OCI-LY7 (cell line): ENCODE measurements at regions not wholly inside any gene's neighbourhood (a gene's known extent, or its start where the extent isn't known, plus 50 kb on each side); places are given as distances from the start of the nearest gene placed in this dataset.

ENCODE experiments used
- BruUV-seq: library from RNA; stranded (reverse); fragments of 400-500 nt; replicated peaks from 2 replicates; lab custom pipeline; 2021; lab: Mats Ljungman, UMichigan
- CTCF ChIA-PET: fragments of 300-600 bp; sonication (Branson Sonifier 250); formaldehyde crosslinking; loops from one replicate; lab custom pipeline; 2022; ENCODE audit warnings: antibody characterized with exemption; ENCODE audit not compliant: unreplicated experiment; lab: Charles Lee
- POLR2A ChIA-PET: fragments of 300-600 bp; sonication (Branson Sonifier 250); formaldehyde crosslinking; loops from one replicate; lab custom pipeline; 2022; ENCODE audit warnings: antibody characterized with exemption; lab: Charles Lee
- DNase-seq: peaks from one replicate; pipeline ENCODE4 v3.0.0-alpha.2; 2015; ENCODE audit warnings: low spot score
- H2AFZ ChIP-seq: fragments of 200-600 bp; sonication (generic), shearing (Covaris generic); 2 replicates; pipeline ENCODE4 v1.6.1; 2014; ENCODE audit warnings: mild to moderate bottlenecking, antibody characterized with exemption, low read length, moderate library complexity
- H3K27ac ChIP-seq: fragments of 200-600 bp; sonication (generic); 2 replicates; pipeline ENCODE4 v1.5.1; 2014; ENCODE audit warnings: mixed run types, low read depth, mild to moderate bottlenecking, moderate library complexity, low read length, inconsistent platforms; ENCODE audit not compliant: poor library complexity, severe bottlenecking
- H3K36me3 ChIP-seq: fragments of 200-600 bp; sonication (generic); 2 replicates; pipeline ENCODE4 v1.6.1; 2014; ENCODE audit warnings: mild to moderate bottlenecking, antibody characterized with exemption, low read length, moderate library complexity, mixed read lengths; ENCODE audit not compliant: insufficient read depth
- H3K4me1 ChIP-seq: fragments of 200-600 bp; sonication (generic); 2 replicates; pipeline ENCODE4 v1.5.1; 2014; ENCODE audit warnings: mild to moderate bottlenecking, low read length; ENCODE audit not compliant: insufficient read depth, poor library complexity, severe bottlenecking
- H3K4me2 ChIP-seq: fragments of 200-600 bp; sonication (generic); 2 replicates; pipeline ENCODE4 v1.6.1; 2014; ENCODE audit warnings: mild to moderate bottlenecking, low read length
- H3K4me3 ChIP-seq: fragments of 200-600 bp; sonication (generic); 2 replicates; pipeline ENCODE4 v1.5.1; 2014; ENCODE audit warnings: mild to moderate bottlenecking, low read depth, low read length; ENCODE audit not compliant: poor library complexity, severe bottlenecking
- H3K79me2 ChIP-seq: fragments of 200-600 bp; sonication (generic); 2 replicates; pipeline ENCODE4 v1.6.1; 2016; ENCODE audit warnings: low read depth, mild to moderate bottlenecking, low read length, moderate library complexity, mixed read lengths; ENCODE audit not compliant: insufficient read depth
- H3K9me2 ChIP-seq: fragments of 200-600 bp; sonication (generic); 2 replicates; pipeline ENCODE4 v1.6.1; 2016; ENCODE audit warnings: mild to moderate bottlenecking, low read length, mixed read lengths; ENCODE audit not compliant: insufficient read depth
- H3K9me3 ChIP-seq: fragments of 200-600 bp; sonication (generic); 2 replicates; pipeline ENCODE4 v1.6.1; 2014; ENCODE audit warnings: mild to moderate bottlenecking, mixed run types, low read length, mixed read lengths
- H4K20me1 ChIP-seq: fragments of 200-600 bp; sonication (generic); 2 replicates; pipeline ENCODE4 v1.6.1; 2014; ENCODE audit warnings: mild to moderate bottlenecking, antibody characterized with exemption, low read length, moderate library complexity, mixed read lengths; ENCODE audit not compliant: insufficient read depth
- EZH2phosphoT487 ChIP-seq: fragments of 200-600 bp; sonication (generic); IDR thresholded peaks from 2 replicates; pipeline ENCODE4 v1.6.1; 2018; ENCODE audit warnings: low read depth, borderline replicate concordance, mild to moderate bottlenecking, mixed run types, antibody characterized with exemption, low read length, moderate library complexity, mixed read lengths
- intact Hi-C: fragments of 100-400 bp; cut with micrococcal nuclease; formaldehyde crosslinking; loops from one replicate; pipeline ENCODE4 v1.10.0; 2022; ENCODE audit not compliant: unreplicated experiment
- TF ChIP-seq, protein P1 (sequence below): fragments of 200-600 bp; sonication (generic); conservative IDR thresholded peaks from 2 replicates; pipeline ENCODE4 v1.5.1; 2014; ENCODE audit warnings: mild to moderate bottlenecking, antibody characterized with exemption, low read length, moderate library complexity, mixed read lengths

DNA sequence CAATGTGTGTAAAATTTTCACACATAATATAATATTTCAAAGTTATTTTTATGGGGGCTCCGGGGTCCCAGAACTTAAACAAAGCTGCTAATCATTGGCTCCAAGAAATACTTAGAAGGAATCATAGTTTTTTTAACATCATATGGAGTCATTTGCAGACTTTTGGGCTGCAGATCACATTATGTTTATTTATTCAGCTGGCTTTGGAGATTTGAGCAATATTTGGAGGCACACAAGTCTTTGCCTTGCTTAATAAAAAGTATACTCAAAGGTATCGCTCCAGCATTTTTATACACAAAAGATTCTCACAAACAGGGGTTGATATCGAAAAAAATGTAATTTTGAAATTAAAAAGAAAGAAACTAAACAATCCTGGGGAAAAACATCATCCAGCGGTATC is 382.5 kb upstream of the TENM3 start:
- H3K9me3 ChIP-seq = no peaks in the 10 kb centered on the region
- TF ChIP-seq EZH2phosphoT487 = no peak
- TF ChIP-seq, protein P1, sequence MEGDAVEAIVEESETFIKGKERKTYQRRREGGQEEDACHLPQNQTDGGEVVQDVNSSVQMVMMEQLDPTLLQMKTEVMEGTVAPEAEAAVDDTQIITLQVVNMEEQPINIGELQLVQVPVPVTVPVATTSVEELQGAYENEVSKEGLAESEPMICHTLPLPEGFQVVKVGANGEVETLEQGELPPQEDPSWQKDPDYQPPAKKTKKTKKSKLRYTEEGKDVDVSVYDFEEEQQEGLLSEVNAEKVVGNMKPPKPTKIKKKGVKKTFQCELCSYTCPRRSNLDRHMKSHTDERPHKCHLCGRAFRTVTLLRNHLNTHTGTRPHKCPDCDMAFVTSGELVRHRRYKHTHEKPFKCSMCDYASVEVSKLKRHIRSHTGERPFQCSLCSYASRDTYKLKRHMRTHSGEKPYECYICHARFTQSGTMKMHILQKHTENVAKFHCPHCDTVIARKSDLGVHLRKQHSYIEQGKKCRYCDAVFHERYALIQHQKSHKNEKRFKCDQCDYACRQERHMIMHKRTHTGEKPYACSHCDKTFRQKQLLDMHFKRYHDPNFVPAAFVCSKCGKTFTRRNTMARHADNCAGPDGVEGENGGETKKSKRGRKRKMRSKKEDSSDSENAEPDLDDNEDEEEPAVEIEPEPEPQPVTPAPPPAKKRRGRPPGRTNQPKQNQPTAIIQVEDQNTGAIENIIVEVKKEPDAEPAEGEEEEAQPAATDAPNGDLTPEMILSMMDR = no peak
- H3K79me2 ChIP-seq = no peaks in the 10 kb centered on the region
- H3K27ac ChIP-seq = no peak overlapping the region
- ChIA-PET CTCF (no interaction called here), POLR2A (no interaction called here)
- no TSS peak for BruUV-seq
- no peaks in the 10 kb centered on the region for H3K36me3 ChIP-seq
- no peak overlapping the region for H3K4me3 ChIP-seq
- DNase-seq = no peak
- no peaks in the 10 kb centered on the region for H3K9me2 ChIP-seq
- no peak overlapping the region for H2AFZ ChIP-seq
- intact Hi-C loops = no loop called here
- H3K4me1 ChIP-seq = no peaks in the 10 kb centered on the region
- no peaks in the 10 kb centered on the region for H4K20me1 ChIP-seq
- no peak overlapping the region for H3K4me2 ChIP-seq

DNA sequence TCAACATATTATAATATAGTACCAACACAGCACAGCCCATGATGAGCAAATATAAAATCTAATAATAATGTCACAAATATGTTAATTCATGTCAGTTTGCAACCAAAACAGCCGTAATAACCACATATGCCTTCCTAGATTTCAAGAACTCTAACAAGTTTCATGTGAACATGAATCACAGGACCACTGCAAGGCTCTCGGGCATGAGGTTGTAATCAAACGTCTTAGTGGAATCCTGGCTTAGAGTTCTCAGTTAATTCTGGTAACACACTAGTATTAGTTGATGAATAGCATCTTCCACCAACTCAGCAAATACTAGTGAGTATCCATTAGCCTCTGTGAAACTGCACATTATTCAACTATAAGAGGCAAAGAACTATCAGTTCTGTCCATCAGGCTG is 379.3 kb upstream of the TENM3 start:
- Histone ChIP-seq H3K79me2 (no peaks in the 10 kb centered on the region), H2AFZ (no peak overlapping the region), H3K9me2 (no peaks in the 10 kb centered on the region), H3K4me1 (no peaks in the 10 kb centered on the region), H3K4me3 (no peak overlapping the region), H3K36me3 (no peaks in the 10 kb centered on the region), H3K4me2 (no peak overlapping the region), H3K9me3 (no peaks in the 10 kb centered on the region), H3K27ac (no peak overlapping the region), H4K20me1 (no peaks in the 10 kb centered on the region)
- CTCF ChIA-PET = no interaction called here
- no peak for DNase-seq
- intact Hi-C loops = no loop called here
- BruUV-seq = no TSS peak
- no peak for TF ChIP-seq EZH2phosphoT487
- TF ChIP-seq, protein P1 = no peak
- POLR2A ChIA-PET = interaction anchor here (0.6 kb wide), 1 partner anchor 857 kb away, joined by 3 read pairs; no protein-coding TSS in a partner anchor

DNA sequence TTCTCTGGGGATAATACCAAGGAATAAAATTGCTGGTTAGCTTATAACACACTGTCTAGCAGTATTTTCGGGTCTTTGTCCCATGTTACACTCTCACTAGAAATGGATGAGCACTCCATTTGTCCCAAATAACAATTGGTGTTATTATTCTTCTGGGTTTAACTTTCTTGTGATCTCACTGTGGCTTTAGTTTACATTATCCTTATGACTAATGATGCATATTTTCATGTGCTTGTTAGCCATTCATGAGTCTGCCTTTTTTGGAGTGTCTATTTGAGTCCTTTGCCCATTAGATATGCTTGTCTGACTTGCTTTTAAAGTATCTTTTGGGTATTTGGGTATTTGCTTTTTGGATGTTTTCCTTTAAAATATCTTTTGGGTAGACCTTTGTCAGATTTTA is 372.9 kb upstream of the TENM3 start:
- no peaks in the 10 kb centered on the region for H3K36me3 ChIP-seq
- TF ChIP-seq, protein P1 = no peak
- TF ChIP-seq EZH2phosphoT487 = no peak
- no peak overlapping the region for H3K4me2 ChIP-seq
- no peaks in the 10 kb centered on the region for H3K9me2 ChIP-seq
- no peaks in the 10 kb centered on the region for H4K20me1 ChIP-seq
- BruUV-seq = no TSS peak
- no peak overlapping the region for H3K4me3 ChIP-seq
- no peak overlapping the region for H2AFZ ChIP-seq
- no peaks in the 10 kb centered on the region for H3K9me3 ChIP-seq
- ChIA-PET CTCF (no interaction called here), POLR2A (no interaction called here)
- no peaks in the 10 kb centered on the region for H3K79me2 ChIP-seq
- intact Hi-C loops = no loop called here
- DNase-seq = no peak
- H3K27ac ChIP-seq = no peak overlapping the region
- no peaks in the 10 kb centered on the region for H3K4me1 ChIP-seq
